Epidermal melanocyte (primary cell): ENCODE measurements at regions not wholly inside any gene's neighbourhood (a gene's known extent, or its start where the extent isn't known, plus 50 kb on each side); places are given as distances from the start of the nearest gene placed in this dataset.

Source experiments
- DNase-seq: peaks from one replicate; pipeline ENCODE4 v3.0.0; 2011; ENCODE audit warnings: low spot score; ENCODE audit not compliant: insufficient read length

DNA sequence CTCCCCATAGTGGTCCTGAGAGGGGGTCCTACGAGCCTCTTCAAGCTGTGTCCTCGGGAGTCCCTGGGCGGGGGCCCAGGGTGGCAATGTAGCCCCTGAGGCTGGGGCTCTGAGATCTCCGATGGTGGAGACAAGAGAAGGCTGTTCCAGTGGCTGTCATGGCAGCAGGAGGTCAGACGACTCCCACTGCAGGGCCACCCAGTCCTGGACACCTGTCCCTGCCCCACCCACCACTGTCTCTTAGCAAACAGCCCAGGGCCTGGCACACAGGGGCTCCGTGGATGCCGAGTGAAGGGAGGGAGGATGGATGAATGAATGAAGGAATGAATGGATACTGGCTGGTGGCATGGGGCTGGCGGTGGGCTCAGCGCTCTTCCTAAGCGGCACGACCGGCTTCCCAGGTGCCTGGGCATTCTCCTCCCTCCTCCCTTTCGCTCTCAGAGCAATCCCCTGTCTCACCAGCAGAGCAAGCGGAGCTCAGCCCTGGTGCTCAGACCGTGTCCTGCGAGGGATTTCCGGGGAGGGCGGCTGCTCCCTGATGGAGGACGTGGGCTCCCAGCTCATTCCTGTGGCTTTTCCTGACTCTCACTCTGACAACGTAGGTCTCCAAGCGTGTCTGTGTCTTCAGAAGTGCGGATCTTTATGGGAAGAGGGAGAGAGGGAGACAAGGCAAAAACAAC, 1272.6 kb downstream of the BRD1 start:
- DNase-seq: no peak

DNA sequence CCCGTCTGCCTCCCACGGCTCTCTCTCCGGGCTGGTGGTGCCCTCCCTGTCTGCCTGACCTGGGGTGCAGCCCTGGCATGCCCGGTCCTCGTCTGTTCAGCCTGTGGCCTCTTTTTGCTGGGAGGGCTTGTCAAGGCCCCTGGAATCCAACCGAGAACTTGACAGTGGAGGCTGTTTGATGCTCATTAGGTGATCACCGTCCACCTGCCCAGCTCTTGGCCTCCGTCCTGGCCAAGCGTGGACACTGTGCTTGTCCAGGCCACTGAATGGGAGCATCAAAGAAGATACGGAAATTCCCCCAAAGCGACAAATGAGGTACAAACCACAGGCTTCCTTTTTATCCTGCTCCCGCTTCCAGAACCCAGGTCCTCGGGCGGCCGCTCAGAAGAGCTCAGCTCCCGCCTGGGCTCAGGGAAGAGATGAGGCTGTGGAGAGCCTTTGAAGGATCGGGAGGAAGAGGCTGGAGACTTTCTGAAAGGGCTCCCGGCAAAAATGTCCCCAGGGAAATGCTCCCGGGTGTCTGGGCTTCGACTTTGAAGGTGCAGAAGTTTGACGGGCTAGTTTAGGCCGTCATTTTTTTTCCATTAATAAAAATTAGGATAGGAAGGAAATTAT, 1273.9 kb downstream of the BRD1 start:
- DNase-seq: no peak

- DNase-seq: no peak
Measured at GRCh38 chr22:48553119-48553518, 1274.6 kb downstream of the BRD1 start.

- no peak for DNase-seq
Measured at GRCh38 chr22:48551716-48552268, 1275.9 kb downstream of the BRD1 start.

DNA sequence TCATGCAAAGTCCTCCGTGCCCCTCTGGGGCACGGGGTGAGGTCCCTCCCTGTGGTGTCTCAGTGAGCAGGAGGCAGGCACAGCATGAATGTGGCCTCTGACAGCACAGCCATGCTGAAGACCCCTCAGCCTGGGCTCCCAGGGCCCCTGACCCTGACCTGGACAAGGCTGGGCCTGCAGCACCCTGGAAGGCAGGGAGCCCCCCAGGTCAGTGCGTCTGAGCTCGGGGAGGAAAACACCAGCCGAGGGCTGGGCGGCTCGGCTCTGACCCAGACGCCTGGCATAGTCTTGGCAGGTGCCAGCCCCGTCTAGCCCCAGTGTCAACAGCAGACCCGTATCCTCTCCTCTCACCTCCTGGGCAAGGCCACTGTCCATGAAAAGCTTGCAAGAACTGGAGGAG, 1276.6 kb downstream of the BRD1 start:
- no peak for DNase-seq

- DNase-seq: no peak
Measured at GRCh38 chr22:48548391-48548790, 1279.3 kb downstream of the BRD1 start.

GRCh38 chr22:48547971-48548370, 1279.7 kb downstream of the BRD1 start:
- DNase-seq: no peak

- DNase-seq: no peak
Measured at GRCh38 chr22:48546653-48547424, 1280.8 kb downstream of the BRD1 start.

GRCh38 chr22:48545987-48546386, 1281.7 kb downstream of the BRD1 start:
- no peak for DNase-seq

DNA sequence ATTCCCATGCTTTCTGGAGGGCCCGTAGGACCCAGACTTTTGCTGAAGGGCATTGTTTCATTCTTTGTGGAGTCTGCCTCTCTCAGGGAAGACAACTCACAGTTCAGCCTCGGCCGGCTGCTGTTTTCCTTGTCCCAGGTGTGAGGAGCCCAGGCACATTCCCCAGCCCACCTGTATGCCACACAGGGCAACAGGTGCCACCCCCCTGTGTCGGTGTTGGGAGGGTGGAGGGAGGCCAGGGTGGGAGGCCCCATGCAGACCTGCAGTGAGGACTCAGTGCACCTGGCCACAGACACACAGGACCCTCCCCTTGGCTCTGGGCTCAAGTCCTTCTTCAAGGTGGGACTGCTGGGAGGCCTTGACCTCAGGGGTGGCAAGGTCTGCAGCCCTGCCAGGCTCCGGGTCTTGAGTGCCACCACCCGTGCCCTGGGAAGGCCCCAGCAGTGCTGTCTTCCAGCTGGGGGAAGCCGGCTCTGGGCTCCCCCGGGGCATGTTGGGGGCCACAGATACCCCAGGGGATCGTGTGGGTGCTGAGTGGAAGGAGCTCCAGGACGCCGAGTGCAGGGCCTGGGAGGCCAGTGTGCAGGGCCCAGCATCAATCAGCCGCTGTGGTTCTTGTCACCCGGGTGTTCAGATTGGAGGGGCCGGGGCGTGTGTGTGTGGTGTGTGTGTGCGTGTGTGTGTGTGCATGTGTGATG, 1286.1 kb downstream of the BRD1 start:
- no peak for DNase-seq

- DNase-seq: no peak
Measured at GRCh38 chr22:48539261-48539660, 1288.4 kb downstream of the BRD1 start.

DNA sequence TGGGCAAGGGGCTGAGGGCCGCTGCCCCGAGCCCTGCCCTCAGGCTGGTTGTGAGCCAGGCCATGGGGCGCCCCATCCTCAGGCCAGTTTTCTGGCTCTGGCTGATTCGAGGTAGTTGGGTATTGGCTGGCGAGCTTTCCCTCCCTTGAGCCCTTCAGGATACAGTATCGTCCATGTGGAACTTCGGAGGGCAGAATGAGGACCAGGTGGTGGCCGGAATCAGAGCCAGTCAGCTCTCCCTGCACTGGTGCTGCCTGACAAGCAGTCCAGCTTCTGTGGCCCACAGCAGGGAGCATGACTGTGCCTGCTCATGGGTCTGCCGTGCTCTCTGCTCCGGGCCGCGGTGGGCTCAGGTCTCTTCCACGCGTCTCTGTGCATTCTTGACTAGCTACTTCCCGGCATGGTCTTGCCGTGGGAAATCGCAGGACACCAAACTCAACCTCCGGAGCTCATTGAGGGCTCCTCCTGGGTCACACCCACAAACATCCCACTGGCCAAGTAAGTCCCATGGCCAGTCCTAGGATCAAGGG, 1289.3 kb downstream of the BRD1 start:
- DNase-seq: no peak

GRCh38 chr22:48537343-48537680, 1290.4 kb downstream of the BRD1 start:
- DNase-seq: no peak

- peak; percentile 76 for DNase-seq
Measured at GRCh38 chr22:48536541-48537342, 1290.9 kb downstream of the BRD1 start.

DNA sequence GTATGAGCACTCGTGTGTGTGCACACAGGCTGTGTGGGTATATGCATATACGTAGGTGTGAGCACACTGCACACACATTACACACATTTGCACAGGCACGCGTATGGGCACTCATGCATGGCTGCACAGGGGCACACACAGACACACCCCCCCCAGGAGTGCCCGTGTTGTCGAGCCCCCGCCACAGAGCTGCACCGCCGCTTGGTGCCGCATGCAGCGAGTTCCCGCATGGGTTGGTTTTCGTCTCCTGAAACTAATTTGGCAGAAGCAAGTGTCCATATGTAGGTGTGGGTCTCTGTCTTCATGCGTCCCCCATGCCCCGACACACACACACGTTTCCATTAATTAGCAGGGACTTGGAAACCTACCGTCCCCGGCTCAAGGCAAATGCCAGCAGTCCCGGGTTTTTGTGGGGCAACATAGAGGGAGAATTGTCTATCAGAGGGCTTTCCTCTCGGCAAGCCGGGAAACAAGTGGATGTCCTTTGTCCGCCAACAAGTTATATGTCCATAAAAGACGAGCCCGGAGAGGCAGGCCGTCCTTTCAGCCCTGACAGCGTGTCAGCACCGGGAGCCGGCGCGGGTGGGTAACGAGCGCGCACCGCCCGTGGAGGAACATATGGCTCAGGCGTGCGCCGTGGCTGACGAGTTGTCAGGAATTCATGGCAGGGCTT, 1291.7 kb downstream of the BRD1 start:
- DNase-seq: no peak

GRCh38 chr22:48534395-48534958, 1293.2 kb downstream of the BRD1 start:
- DNase-seq: no peak

DNA sequence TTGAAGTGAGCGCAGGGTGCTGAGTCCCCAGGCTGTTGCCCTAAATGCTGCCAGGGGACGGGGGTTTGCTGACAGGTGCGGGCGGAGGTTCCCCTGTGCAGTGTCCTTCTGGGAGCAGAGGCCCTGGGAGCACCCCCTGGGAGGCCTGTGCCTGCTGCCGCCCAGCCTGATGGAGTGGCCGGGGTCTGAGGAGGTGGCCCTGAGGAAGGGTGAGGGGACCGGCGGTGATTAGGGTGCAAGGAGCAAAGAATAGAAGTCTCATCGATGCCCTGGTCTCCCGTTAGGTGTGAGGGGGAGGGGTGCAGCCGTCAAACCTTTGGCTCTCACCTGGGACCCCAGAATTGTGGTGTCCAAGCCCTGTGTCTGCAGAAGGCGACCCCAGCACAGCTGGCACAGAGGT, 1294.7 kb downstream of the BRD1 start:
- no peak for DNase-seq

DNA sequence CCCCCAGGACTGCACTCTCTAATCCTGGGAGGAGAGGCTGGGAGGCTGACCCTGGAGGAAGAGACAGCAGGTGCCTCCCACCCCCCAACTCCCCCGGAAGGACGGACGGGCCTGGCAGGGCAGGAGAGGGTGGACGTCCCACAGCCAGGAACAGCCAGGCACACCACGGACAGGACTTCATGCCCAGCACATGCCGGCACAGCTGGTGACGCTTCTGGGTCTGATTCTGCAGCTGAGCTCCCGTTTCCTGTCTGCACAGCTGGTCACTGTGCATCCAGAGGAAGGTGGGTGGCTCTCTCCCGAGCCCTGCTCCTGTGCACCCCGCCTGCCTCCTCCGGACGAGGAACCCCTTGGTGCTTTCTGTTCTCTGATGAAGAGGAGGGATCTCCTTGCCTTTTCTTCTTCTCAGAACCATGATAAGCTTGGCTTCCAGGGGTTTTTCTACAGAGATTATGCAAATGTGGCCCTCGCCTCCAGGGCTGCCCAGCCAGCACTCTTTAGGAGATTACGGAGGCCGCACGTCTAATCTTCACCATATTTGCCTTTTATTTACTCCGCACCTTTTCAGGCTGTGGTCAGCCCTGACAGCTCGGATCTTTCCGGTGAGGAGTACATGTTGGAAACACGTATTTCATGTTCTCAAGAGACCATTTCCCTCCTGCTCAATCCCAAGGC, 1295.8 kb downstream of the BRD1 start:
- no peak for DNase-seq

GRCh38 chr22:48531108-48531507, 1296.6 kb downstream of the BRD1 start:
- no peak for DNase-seq
